HCT116 (cell line): ENCODE measurements at regions not wholly inside any gene's neighbourhood (a gene's known extent, or its start where the extent isn't known, plus 50 kb on each side); places are given as distances from the start of the nearest gene placed in this dataset.

ENCODE experiments used
- CEBPB ChIP-seq: IDR thresholded peaks from 2 replicates; pipeline ENCODE4 v1.6.1; 2012; ENCODE audit warnings: low read depth
- CTCF ChIP-seq, 3 experiments: fragments of 200-600 bp in 1 of 3; sonication (generic) in 1 of 3; IDR thresholded peaks in 2 of 3; conservative IDR thresholded peaks in 1 of 3; 2 replicates each; pipeline ENCODE4 v1.5.1; 2012 to 2017; ENCODE audit warnings: low read depth in 2 of 3, low read length in 2 of 3, antibody characterized with exemption in 1 of 3, borderline replicate concordance in 1 of 3, control low read depth in 1 of 3, mild to moderate bottlenecking in 1 of 3, mixed read lengths in 1 of 3, mixed run types in 1 of 3, moderate library complexity in 1 of 3; ENCODE audit not compliant: insufficient read depth in 1 of 3
- EZH2 ChIP-seq: fragments of 200-600 bp; sonication (generic); IDR thresholded peaks from 2 replicates; pipeline ENCODE4 v1.6.1; 2017; ENCODE audit warnings: antibody characterized with exemption, mixed run types
- JUND ChIP-seq: IDR thresholded peaks from 2 replicates; pipeline ENCODE4 v1.6.1; 2012
- MAX ChIP-seq: IDR thresholded peaks from 2 replicates; pipeline ENCODE4 v1.6.1; 2012
- POLR2A ChIP-seq: IDR thresholded peaks from 2 replicates; pipeline ENCODE4 v1.7.0; 2011; ENCODE audit warnings: borderline replicate concordance; ENCODE audit not compliant: insufficient read depth, insufficient read length; ENCODE audit errors: extremely low read depth
- POLR2AphosphoS5 ChIP-seq: IDR thresholded peaks from 2 replicates; pipeline ENCODE4 v1.6.1; 2011; ENCODE audit warnings: mild to moderate bottlenecking, low read depth, low read length, moderate library complexity
- RAD21 ChIP-seq: IDR thresholded peaks from 2 replicates; pipeline ENCODE4 v1.6.1; 2012; ENCODE audit warnings: low read depth, mild to moderate bottlenecking
- REST ChIP-seq: IDR thresholded peaks from 2 replicates; pipeline ENCODE4 v1.6.1; 2012; ENCODE audit warnings: low read depth
- SP1 ChIP-seq: IDR thresholded peaks from 2 replicates; pipeline ENCODE4 v1.6.1; 2012; ENCODE audit warnings: low read depth
- SRF ChIP-seq: IDR thresholded peaks from 2 replicates; pipeline ENCODE4 v1.6.1; 2012; ENCODE audit warnings: low read depth
- TCF7L2 ChIP-seq: IDR thresholded peaks from 2 replicates; pipeline ENCODE4 v1.7.0; 2011; ENCODE audit warnings: borderline replicate concordance, inconsistent platforms; ENCODE audit not compliant: insufficient read depth, insufficient read length; ENCODE audit errors: extremely low read depth
- YY1 ChIP-seq: IDR thresholded peaks from 2 replicates; pipeline ENCODE4 v1.6.1; 2011; ENCODE audit warnings: low read length, low read depth, moderate library complexity, mild to moderate bottlenecking; ENCODE audit not compliant: insufficient replicate concordance; ENCODE audit errors: extremely low read depth
- ZNF274 ChIP-seq: fragments of 200-500 bp; sonication (Bioruptor generic); IDR thresholded peaks from 2 replicates; pipeline ENCODE4 v1.6.1; 2014; ENCODE audit warnings: mild to moderate bottlenecking, low read depth, low read length, inconsistent platforms

GRCh38 chr12:19030603-19031002, 98.9 kb upstream of the PLEKHA5 start:
- no peak for TF ChIP-seq CTCF (IDR thresholded peaks at IDR 0.05 in 2 of 3, conservative IDR thresholded peaks at IDR 0.05 in 1 of 3; ENCODE audit: borderline replicate concordance in 1 of 3, insufficient read depth in 1 of 3, low read depth in 2 of 3, low read length in 2 of 3)
- no peak for TF ChIP-seq TCF7L2
- TF ChIP-seq SP1: no peak
- no peak for TF ChIP-seq POLR2A
- TF ChIP-seq EZH2: no peak
- TF ChIP-seq POLR2AphosphoS5: no peak
- TF ChIP-seq REST: no peak
- no peak for TF ChIP-seq ZNF274
- TF ChIP-seq SRF: no peak
- TF ChIP-seq CEBPB: no peak
- no peak for TF ChIP-seq JUND
- no peak for TF ChIP-seq RAD21
- TF ChIP-seq MAX: no peak
- no peak for TF ChIP-seq YY1
